CD4-positive, alpha-beta T cell treated with Interleukin-2 at 100 ng/mL for 4 hours (primary cell): ENCODE measurements at regions not wholly inside any gene's neighbourhood (a gene's known extent, or its start where the extent isn't known, plus 50 kb on each side); places are given as distances from the start of the nearest gene placed in this dataset.

Experiments
- DNase-seq: peaks from one replicate; pipeline ENCODE4 v3.0.0-alpha.2; 2020; ENCODE audit warnings: low spot score

DNA sequence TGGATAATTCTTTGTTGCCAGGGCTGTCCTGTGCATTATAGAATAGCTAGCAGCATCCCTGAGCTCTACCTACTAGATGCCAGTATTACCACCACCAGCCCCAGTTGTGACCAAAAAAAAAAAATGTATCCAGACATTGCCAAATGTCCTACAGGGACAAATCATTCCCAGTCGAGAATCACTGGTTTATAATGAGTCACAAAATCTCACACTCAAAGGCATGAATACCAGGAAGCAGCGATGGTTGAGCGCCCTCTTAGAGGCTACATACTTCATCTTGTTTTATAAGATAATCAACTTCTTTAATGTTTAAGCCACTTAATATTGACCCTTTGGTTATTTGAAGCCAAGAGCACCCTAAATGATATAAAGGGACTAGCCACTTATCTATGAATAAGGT lies 297.3 kb downstream of the DHX15 start:
- DNase-seq = no peak

DNA sequence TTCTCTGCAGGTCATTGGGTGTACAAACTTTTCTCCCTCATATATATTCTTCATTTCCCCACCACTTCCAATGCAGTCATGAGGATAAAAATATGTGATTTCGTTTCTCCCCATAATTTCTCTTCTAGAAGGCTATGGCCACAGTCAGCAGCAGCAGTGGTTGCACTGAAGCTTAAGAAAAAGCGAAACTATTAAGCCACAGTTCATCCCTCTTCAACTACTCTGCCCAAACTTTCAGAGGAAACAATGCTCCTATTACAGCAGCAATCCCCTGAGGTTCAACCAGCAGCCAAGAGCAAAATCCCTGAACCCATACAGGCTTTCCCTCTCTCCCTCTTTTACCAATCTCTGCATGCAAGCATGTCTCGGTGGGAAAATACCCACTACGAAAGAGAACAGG lies 298.6 kb downstream of the DHX15 start:
- DNase-seq = no peak

DNA sequence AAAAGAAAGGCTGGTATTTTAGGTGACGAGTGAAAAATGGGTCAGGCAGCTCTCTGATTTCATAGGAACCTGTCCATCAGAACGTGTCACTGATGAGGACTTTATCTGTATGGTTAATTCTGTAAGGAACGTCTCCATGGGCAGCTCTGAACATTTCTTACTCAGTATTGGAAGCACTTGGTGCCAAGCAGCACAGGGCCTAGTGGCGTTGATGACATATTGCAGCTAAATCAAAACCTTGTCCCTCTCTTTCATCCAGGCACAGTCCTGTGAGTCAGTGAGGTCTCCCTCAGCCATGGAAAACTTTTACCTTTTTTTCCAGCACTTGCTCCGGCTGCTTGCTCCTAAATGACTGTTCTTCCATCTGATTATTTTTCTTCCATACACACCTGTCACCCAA lies 301.9 kb downstream of the DHX15 start:
- DNase-seq = no peak

DNA sequence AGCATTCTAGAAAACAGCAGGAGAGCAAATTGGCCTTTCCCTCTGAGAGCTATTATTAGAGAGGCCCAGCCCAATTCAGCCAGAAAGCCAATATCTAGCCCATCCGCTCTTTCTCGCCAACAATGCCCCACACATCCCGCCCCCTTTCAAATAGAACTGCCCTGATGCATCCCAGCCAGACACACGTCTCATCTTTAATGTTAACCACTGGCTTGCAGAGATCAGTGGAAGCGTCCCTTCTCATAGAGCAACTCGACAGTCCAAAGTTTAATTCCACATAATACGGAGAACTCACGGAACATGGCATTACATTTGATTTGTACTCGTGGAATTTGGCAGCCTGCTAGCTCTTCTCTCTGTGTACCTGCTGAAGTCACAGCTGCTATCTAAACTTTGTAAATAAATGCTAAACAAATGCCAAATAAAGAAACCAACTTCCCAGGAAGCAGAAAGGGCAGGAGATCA lies 304.4 kb downstream of the DHX15 start:
- DNase-seq = no peak

DNA sequence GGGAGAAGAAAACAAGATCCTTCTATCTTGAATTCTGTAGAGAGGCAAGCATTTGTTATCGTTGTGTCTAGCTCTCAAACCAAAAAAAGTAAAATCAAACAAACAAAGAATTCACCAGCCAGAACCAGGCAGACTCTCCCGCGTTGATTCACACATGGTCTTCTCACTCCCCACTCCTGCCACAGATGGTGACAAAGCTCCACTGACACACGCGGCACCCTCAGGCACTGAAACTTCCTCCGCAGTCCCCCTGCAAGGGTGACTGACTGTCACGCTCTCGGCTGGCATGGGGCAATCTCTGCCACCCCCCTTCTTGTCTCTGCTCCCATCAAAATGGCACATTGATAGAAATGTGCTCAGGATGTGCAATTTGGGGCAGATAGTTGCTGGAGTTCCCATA lies 304.9 kb downstream of the DHX15 start:
- no peak for DNase-seq

DNA sequence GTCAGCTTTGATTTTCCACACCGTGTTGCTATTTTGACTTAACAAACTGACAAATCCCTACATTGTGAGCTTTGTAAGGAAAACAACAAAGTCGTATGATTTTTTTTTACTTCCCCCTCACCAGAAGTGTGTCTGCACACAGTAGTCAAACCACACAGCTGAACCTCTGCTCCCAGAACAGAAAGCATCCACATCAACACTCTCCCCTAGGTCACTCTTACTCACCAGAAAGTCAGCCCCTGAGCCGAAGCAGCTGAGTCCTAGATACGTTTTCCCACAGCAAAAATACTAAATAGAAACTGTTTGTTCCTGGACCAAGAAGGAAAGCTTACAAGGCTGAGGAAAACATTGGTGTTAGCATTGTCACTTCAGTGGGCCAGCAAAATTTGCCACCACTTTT lies 305.7 kb downstream of the DHX15 start:
- no peak for DNase-seq

DNA sequence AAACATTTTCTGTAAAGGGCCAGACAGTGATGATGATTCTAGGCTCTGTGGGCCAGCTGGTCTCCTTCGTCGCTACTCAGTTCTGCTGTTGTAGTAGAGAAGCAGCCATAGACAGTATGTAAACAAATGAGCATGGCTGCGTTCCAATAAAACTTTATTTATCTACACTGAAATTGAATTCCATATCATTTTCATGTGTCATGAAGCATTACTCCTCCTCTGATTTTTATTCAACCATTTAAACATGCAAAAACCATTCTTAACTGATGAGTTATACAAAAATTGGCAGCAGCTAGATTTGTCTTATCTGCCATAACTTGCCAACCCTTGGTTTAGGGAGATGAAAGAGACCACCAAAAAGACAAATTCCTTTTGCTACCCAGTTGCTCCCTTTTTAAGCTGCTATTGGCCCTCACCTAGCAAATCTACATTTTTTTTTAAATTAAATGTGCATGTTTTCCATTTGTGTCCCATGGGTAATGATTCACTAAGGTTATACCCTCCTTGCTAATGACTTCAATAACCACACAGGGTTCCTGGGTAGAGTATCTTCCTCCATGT lies 309.9 kb downstream of the DHX15 start:
- DNase-seq = no peak

DNA sequence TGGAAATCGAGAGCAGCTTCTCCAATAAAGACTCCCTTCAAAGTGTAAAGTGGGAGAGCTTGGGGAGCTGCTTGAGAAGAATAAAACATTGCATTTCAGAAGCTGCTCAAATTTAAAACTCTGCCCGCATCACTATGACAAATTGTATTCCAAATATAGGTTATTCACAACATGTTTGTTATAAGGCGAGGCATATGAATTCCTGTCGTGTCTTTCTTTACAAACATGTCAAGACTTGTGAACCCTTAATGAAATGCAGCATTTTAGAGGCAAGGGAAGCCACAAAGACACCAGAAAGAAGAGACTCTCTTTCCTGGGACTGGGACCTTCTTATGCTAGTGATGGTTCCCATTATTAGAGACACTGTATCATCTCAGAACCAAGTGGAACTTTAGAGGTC lies 311.2 kb downstream of the DHX15 start:
- no peak for DNase-seq

DNA sequence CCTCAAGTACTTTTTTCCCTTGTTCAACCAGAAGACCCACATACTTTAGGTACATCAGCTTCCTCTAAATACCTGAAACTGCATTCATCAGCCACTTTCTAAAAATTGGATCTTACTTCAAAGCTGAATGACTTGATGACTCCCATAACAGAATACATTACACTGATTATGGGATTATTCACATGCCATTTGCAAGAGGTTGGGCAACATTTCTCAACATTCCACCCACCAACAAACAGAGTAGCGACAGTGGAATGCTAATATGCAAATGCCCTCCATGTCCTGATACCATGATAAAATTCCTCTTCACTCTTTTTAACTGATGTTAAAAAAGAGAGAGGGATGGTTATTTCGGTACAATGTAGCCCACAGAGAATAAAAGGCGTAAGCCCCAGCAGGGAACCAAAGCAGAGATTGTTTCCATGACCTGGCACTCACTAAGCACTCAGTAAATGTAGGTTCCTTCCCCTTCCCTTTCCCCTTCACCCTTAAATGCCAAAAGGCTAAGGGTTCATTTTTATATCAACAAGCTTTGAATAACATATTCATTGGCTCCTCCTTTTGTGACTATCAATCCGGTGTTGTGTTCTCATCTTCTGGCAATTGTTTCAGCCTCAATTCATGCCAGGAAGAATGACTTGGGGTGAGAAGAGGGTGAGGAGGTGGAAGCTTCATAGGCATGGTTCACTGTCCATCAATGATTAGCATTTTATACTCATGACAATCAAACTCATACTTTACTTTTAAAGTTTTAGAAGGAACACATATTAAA lies 317.2 kb downstream of the DHX15 start:
- DNase-seq = no peak

DNA sequence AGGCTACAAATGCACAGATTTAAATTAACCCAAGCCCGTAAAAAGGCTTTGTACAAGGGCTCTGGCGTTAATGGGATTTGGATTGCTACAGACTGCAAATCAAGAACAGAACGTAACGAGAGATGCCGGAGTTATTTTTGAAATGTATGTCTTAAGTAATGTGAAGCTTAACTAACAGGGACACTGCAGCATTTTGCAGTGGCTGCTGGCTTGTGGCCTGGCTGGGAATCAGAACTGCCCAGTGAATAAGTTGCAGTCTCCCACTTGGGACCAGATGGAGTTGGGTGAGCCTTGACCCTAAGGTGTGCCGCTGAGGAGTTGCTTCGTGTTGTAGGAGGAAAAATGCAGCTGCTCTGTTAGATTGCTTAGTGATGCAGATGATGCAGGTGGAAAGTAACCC lies 318.4 kb downstream of the DHX15 start:
- DNase-seq = no peak

DNA sequence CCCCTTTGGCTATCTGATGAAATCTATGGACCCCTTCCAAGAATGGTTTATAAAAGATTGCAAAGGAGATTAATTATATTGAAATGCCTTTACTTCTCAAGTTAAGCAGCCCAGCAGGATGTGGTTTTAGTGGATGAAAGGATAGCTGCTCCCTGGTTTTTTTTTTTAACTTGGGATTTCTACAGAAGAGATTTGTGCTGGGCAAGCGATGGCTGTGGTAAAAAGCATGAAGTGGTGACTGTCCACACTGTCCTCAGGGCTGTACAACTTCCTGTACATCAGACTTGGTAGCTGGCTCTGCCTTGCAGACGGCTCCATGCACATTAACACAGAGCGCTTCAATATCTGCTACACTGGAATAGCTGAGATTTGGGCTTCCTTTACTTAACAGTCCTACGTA lies 321.7 kb downstream of the DHX15 start:
- no peak for DNase-seq

DNA sequence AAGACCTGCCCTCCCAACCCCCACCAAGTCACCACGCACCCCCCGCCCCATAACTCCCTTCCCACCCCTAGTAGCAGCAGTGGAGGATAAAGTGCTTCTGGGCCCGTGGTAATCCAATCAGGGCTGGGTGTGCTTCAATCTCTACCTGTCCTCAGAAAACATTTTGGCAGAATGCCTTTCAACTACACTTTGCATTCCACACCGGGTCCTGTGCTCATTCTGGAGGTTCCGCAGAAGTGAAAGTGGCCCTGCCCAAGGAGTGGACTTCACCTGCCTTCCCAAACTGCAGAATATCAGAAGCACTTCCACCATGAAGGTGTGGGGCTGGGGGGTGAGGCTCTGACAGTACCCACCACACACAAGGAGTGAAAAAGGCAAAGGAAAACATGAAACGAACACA lies 322.3 kb downstream of the DHX15 start:
- no peak for DNase-seq

DNA sequence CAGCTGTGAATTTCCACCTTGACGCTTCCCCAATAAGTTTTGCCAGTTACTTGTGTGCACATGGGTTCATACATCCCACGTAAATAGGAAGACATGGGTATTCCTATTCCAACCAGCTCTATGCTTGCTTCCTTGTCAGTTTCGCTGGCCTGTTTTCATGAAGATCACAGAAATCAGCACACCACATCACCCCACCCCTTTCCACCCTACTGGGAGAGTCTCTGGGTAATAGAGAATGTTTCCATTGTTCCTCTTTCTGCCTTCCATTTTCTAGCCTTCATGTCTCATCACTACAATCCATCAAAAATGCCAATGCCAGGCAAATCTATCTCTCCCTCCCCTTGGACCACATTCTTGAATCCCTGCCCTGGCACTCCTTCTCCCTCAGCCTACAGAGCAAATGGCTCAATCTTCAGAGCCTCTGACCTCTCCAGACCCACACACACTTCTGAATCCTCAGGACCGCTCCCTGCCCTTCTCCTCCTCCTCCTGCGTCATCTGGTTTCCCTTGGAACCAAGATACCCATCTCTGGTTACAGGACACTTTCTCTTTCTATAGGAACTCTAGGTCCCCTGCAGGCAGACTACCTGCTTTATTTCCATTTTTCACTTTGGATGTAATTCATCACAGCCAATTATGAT lies 323.3 kb downstream of the DHX15 start:
- no peak for DNase-seq

DNA sequence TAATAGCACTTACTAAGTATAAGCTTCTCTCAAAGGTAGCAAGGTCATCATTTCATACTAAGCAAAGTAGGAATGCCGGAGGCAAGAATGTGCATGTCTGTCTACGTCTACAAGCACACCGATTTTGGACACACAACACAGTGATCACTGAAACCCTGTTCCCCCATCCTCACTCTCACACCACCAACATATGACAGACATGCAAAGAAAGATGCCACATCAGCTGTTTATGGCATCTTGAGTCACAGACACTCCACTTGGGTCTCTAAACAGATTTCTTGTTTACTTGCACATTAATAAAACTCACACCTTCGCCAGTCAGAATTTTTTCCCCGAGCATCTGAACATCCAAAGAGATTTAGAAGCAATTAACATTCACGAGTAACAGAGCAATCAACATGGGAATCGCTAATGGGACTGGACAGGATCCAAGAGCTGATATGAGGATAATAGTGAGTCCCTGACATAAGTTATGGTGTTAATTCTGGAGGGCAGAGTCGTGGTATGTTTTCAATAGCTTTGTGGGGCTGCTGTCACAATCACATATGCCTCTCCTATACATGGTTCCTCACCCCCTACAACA lies 324.1 kb downstream of the DHX15 start:
- no peak for DNase-seq

DNA sequence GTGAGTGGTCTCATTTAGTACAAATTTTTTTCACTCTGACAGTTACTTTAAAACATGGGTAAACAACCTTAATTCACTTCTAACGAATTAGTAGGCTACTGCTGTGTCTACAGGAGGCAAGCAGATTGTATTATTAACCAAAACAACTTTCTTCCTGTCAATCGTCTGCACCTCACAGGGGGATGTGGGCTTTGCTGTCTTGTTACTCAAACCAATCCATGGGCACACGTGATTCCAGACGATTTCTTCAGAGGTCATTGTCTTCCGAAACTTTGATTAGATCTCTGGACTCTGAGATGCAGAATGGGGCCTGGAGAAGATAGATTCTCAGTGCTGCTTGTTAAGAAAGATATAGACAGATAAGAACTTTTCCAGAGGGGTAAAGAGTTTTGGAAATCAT lies 327.8 kb downstream of the DHX15 start:
- no peak for DNase-seq

DNA sequence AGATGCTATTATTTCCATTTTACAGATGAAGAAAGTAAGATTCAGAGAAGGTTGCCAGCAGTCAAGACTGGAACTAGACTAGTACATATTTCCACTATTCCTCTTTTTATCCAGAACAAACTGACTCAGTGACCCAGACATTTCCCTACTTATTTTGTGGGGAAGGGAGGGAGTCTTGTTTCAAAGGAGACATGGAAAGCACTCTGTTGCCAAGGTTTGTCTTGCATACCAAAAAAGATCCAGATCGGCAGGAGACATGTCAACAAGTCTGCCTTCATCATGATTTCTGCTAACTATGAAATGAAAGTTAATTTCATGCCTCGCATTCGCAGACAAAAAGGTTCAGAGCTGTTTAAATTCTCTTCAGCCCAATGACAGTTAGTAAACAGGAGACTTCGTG lies 328.3 kb downstream of the DHX15 start:
- no peak for DNase-seq

DNA sequence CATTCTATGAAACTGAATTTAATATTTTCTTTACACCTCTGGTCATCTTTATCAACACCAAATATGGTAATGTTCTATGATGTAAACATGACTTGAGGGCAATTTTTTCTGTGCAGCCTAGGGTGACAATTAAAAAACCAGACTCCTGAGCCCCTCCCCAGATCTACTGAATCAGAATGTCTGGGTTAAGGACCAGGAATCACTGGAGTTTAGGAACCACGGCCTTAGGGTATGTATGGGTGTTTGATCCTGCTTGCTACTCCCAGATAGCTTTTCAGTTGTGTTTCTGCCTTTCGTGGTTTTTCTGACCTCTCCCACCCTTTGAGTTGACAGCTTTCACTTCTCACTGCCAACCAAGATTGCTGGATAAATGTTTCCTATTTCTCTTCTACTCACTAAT lies 332.2 kb downstream of the DHX15 start:
- no peak for DNase-seq

DNA sequence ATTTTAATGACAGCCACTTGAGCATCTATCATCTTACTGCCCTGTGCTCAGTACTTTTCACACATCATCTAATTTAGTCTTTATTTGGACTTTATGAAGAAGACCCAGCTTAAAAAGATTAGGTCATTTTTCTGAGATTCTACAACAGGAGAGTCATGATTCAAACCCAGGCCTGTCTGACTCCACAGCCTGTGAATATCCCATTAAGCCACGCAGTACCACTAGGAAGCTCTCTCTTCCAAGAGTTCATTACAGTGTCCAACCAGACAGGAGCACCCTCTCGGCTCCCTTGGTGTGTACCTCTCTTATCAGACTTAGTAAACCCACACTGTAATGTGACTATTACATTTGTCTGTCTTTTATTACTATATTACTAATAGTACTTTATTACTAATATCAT lies 332.8 kb downstream of the DHX15 start:
- no peak for DNase-seq

DNA sequence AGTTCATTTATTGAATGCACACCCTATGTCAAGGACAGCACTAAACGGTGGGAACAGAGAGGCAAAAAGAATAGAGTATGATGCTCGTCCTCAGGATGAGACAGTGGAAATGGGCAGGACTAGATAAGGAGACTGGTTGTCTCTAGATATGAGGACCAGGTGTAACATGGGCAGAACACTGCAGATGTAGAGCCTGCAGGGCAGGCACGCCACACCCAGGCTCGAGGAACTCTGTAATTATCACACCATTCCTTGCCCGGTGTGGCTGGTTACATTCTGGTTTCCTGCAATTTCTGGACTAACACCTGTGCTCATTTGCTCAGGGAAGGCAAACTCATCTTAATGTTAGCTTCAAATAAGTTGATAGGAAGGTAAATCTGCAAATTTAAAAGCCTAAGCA lies 334.4 kb downstream of the DHX15 start:
- DNase-seq = no peak

DNA sequence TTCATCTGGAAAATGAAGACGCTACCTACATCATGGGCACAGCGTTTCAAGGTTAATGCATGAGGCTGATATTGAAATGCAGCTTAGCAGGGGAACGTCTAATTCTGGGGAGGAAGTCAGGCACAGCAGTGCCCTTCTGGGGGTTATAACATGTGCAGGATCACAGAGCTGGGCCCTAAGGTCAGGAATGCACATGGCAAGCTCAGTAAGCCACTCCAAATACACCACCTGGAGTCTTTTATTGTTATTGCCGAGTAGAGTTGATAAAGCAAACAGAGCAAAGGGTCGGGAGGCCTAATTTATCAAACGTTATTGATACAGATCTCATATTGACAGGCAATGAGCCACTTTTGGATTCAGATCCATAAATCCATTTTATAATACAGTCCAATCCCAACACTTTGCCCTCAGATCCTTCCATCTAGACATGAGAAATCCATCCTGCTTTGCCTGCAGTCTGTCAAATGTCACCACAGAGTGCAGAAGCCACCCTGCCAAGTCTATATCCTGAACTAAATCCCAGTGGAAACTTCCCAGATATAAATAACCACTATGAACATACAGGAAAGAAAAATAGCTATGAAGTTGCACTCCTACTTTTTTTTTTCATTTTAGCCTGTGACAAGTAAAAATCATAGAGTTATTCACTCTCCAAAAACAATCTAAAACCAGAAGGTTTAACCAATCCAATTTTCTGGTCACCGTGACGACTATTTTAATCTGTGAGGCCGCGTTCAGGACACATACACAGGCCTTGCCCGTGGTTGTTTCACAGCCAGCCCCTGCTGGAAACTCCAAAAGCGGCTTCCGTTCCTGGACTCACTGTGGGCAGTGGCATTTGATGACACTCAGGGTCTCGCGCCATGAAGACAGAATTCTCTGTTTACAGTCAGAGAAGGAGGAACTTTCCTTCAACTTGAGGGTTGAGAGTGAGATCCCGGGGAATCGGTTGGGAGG lies 335.4 kb downstream of the DHX15 start:
- no peak for DNase-seq

DNA sequence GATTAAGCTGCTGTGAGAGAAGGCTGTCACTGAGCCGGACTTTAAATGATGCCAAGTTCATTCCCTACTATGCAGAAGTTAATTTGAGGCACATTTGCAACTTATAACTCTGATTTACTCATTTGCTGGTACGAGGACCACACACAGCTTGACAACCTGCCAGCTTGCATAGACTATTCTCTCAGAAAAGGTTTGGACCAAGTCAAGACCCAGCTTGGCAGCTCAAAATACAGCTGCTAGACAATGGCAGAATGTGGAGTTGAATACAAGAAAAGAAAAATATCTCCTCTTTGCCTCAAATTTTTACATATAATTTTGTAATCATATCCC lies 338.9 kb downstream of the DHX15 start:
- no peak for DNase-seq
